Aorta (tissue), 5 donors: ENCODE measurements at regions not wholly inside any gene's neighbourhood (a gene's known extent, or its start where the extent isn't known, plus 50 kb on each side); places are given as distances from the start of the nearest gene placed in this dataset.

Experiments used
- ATAC-seq: fragments of 200-7000 bp; cut with Tn5 transposase; one replicate; pipeline ENCODE4 v1.9.1; 2022; ENCODE audit warnings: moderate library complexity; ENCODE audit not compliant: low FRiP score
- DNase-seq, 2 donors: peaks; one replicate each; pipeline ENCODE4 v3.0.0-alpha.2; 2020
- H3K27ac ChIP-seq, 2 donors: one replicate each; pipeline ENCODE4 v1.5.1; 2013; ENCODE audit warnings: low read length in 2 of 2, mild to moderate bottlenecking in 2 of 2, moderate library complexity in 2 of 2, control low read depth in 1 of 2, inconsistent platforms in 1 of 2, low read depth in 1 of 2
- H3K27me3 ChIP-seq, 2 donors: one replicate each; pipeline ENCODE4 v1.6.1; 2013; ENCODE audit warnings: control low read depth in 1 of 2, low read length in 1 of 2, mild to moderate bottlenecking in 1 of 2, moderate library complexity in 1 of 2; ENCODE audit not compliant: insufficient read depth in 2 of 2, control insufficient read depth in 1 of 2
- H3K36me3 ChIP-seq, 2 donors: one replicate each; pipeline ENCODE4 v1.6.1; 2013; ENCODE audit warnings: control low read depth in 1 of 2, low read length in 1 of 2, mild to moderate bottlenecking in 1 of 2; ENCODE audit not compliant: insufficient read depth in 2 of 2, control insufficient read depth in 1 of 2
- H3K4me1 ChIP-seq, 2 donors: one replicate each; pipeline ENCODE4 v1.6.1; 2013; ENCODE audit warnings: low read length in 2 of 2, control low read depth in 1 of 2, mild to moderate bottlenecking in 1 of 2, moderate library complexity in 1 of 2; ENCODE audit not compliant: insufficient read depth in 2 of 2, control insufficient read depth in 1 of 2
- H3K4me3 ChIP-seq, 2 donors: one replicate each; pipeline ENCODE4 v1.5.1; 2013; ENCODE audit warnings: low read length in 2 of 2, control low read depth in 1 of 2, mild to moderate bottlenecking in 1 of 2
- H3K9me3 ChIP-seq: one replicate; pipeline ENCODE4 v1.6.1; 2013; ENCODE audit warnings: mild to moderate bottlenecking, low read length; ENCODE audit not compliant: control insufficient read depth
- WGBS, 2 donors: extraction: QIAGEN DNeasy Blood & Tissue Kit; methylation state at CpG; one replicate each; pipeline ENCODE4 v1.1.7; 2013; 5-methylcytosine and 5-hydroxymethylcytosine counted together
- intact Hi-C, 2 donors: fragments of 100-400 bp; cut with DNase I; formaldehyde crosslinking; loops; one replicate each; pipeline versions ENCODE4 v1.14.2 to v1.15.0; 2022
- donor health status: healthy with polysubstance abuse.
- donor health status: Bipolar disorder and iron deficiency.
- donor health status: DM: no; HTN: no; CAD: no.
- donor health status: DM: no; HTN: no; CAD: no.
- donor health status: DM: yes; HTN: yes; CAD: no.

GRCh38 chr12:78470354-78471195 is 394.0 kb upstream of the SYT1 start:
- intact Hi-C loops, result no loop called here
- Histone ChIP-seq H3K4me1 (no peaks in the 10 kb centered on the region), H3K9me3 (no peaks in the 10 kb centered on the region), H3K27ac (no peak overlapping the region), H3K27me3 (no peaks in the 10 kb centered on the region), H3K36me3 (no peaks in the 10 kb centered on the region), H3K4me3 (no peak overlapping the region)
- DNase-seq (no peak), ATAC-seq (no peak)
- 82% methylated on average over 3 of the region's 3 CpGs for WGBS, 2 donors

- 13 to 24% methylated on average over 2 of the region's 2 CpGs for WGBS, 2 donors
- no peaks in the 10 kb centered on the region for H3K4me1 ChIP-seq
- no peak overlapping the region for H3K4me3 ChIP-seq
- intact Hi-C loops, result no loop called here
- no peaks in the 10 kb centered on the region for H3K9me3 ChIP-seq
- H3K36me3 ChIP-seq, result no peaks in the 10 kb centered on the region
- no peak overlapping the region for H3K27ac ChIP-seq
- DNase-seq, result no peak
- ATAC-seq, result no peak
- H3K27me3 ChIP-seq, result no peaks in the 10 kb centered on the region
Observed at GRCh38 chr12:78473136-78473535, 391.4 kb upstream of the SYT1 start.

- Histone ChIP-seq H3K4me1 (no peaks in the 10 kb centered on the region), H3K36me3 (no peaks in the 10 kb centered on the region), H3K27me3 (no peaks in the 10 kb centered on the region), H3K9me3 (no peaks in the 10 kb centered on the region), H3K27ac (no peak overlapping the region), H3K4me3 (no peak overlapping the region)
- ATAC-seq (no peak), DNase-seq (no peak)
- intact Hi-C loops, result no loop called here
- 72% methylated on average over 4 of the region's 4 CpGs for WGBS, 2 donors
Observed at GRCh38 chr12:78473561-78473960, 391.0 kb upstream of the SYT1 start.

GRCh38 chr12:78483767-78484315 is 380.7 kb upstream of the SYT1 start:
- H3K36me3 ChIP-seq, result no peaks in the 10 kb centered on the region
- ATAC-seq (no peak), DNase-seq (no peak)
- no peaks in the 10 kb centered on the region for H3K4me1 ChIP-seq
- 75 to 77% methylated on average over 8 of the region's 8 CpGs for WGBS, 2 donors
- intact Hi-C loops, result no loop called here
- no peak overlapping the region for H3K4me3 ChIP-seq
- no peaks in the 10 kb centered on the region for H3K27me3 ChIP-seq
- no peak overlapping the region for H3K27ac ChIP-seq
- H3K9me3 ChIP-seq, result no peaks in the 10 kb centered on the region

- DNase-seq (no peak), ATAC-seq (no peak)
- H3K4me3 ChIP-seq, result no peak overlapping the region
- H3K27ac ChIP-seq, result no peak overlapping the region
- no peaks in the 10 kb centered on the region for H3K4me1 ChIP-seq
- WGBS, 2 donors, result 55 to 57% methylated on average over 1 of the region's 1 CpG
- H3K36me3 ChIP-seq, result no peaks in the 10 kb centered on the region
- intact Hi-C loops, result no loop called here
- no peaks in the 10 kb centered on the region for H3K9me3 ChIP-seq
- H3K27me3 ChIP-seq, result no peaks in the 10 kb centered on the region
Observed at GRCh38 chr12:78489990-78490389, 374.6 kb upstream of the SYT1 start.

- intact Hi-C loops, result no loop called here
- Histone ChIP-seq H3K27ac (no peak overlapping the region), H3K4me1 (no peaks in the 10 kb centered on the region), H3K36me3 (no peaks in the 10 kb centered on the region), H3K27me3 (no peaks in the 10 kb centered on the region), H3K4me3 (no peak overlapping the region), H3K9me3 (no peaks in the 10 kb centered on the region)
- DNase-seq (no peak), ATAC-seq (no peak)
- WGBS, 2 donors, result 27 to 38% methylated on average over 1 of the region's 1 CpG
Observed at GRCh38 chr12:78490861-78491260, 373.7 kb upstream of the SYT1 start.

GRCh38 chr12:78494911-78495310 is 369.7 kb upstream of the SYT1 start:
- H3K27ac ChIP-seq, result no peak overlapping the region
- WGBS, 2 donors, result 23 to 28% methylated on average over 1 of the region's 1 CpG
- no peaks in the 10 kb centered on the region for H3K27me3 ChIP-seq
- H3K4me1 ChIP-seq, result no peaks in the 10 kb centered on the region
- ATAC-seq (no peak), DNase-seq (no peak)
- intact Hi-C loops, result no loop called here
- no peaks in the 10 kb centered on the region for H3K36me3 ChIP-seq
- H3K9me3 ChIP-seq, result no peaks in the 10 kb centered on the region
- H3K4me3 ChIP-seq, result no peak overlapping the region

GRCh38 chr12:78501825-78502224 is 362.7 kb upstream of the SYT1 start:
- no peaks in the 10 kb centered on the region for H3K36me3 ChIP-seq
- no peak for ATAC-seq
- WGBS, 2 donors, result 80% methylated on average over 2 of the region's 2 CpGs
- H3K27me3 ChIP-seq, result no peaks in the 10 kb centered on the region
- intact Hi-C loops, result no loop called here
- no peak overlapping the region for H3K4me3 ChIP-seq
- no peak overlapping the region for H3K27ac ChIP-seq
- no peaks in the 10 kb centered on the region for H3K9me3 ChIP-seq
- H3K4me1 ChIP-seq, result no peaks in the 10 kb centered on the region
- no peak for DNase-seq

GRCh38 chr12:78519422-78519821 is 345.2 kb upstream of the SYT1 start:
- 79 to 82% methylated on average over 4 of the region's 4 CpGs for WGBS, 2 donors
- ATAC-seq, result no peak
- intact Hi-C loops, result no loop called here

More at GRCh38 chr12:78519422-78519821, 345.2 kb upstream of the SYT1 start:
- Histone ChIP-seq H3K36me3 (no peaks in the 10 kb centered on the region), H3K27me3 (no peaks in the 10 kb centered on the region), H3K9me3 (no peaks in the 10 kb centered on the region), H3K4me1 (no peaks in the 10 kb centered on the region), H3K27ac (no peak overlapping the region), H3K4me3 (no peak overlapping the region)
- no peak for DNase-seq
